ENCODE measurements at regions not wholly inside any gene's neighbourhood (a gene's known extent, or its start where the extent isn't known, plus 50 kb on each side); places are given as distances from the start of the nearest gene placed in this dataset.

DNA sequence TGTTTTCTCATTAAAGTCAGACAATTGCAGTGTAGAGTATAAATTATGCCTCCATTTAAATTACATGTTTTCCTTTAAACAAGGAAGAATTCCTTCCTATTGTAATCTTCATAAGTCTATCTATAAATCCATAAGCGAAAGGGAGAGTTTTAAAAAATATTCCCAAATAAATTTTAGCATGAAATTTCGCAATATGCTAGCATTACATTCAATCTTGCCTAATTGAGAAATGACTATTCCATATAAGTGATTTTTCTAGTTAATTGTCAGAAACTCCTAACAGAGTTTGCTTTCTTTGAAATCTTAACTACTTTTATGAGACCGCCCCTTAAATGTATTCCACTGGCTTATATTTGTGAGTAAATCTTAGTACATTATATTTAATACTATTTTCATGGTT lies 133.1 kb upstream of the CRIM1 start:
- Mint-ChIP-seq H3K27ac (ENCODE audit: unreplicated experiment) (no peak overlapping the region), H3K27me3 (ENCODE audit: low read depth, unreplicated experiment) (no peaks in the 10 kb centered on the region), H3K36me3 (ENCODE audit: low read depth, unreplicated experiment) (no peaks in the 10 kb centered on the region), H3K4me3 (ENCODE audit: unreplicated experiment) (no peak overlapping the region), H3K4me1 (ENCODE audit: low read depth, unreplicated experiment) (no peaks in the 10 kb centered on the region), H3K9me3 (ENCODE audit: unreplicated experiment) (peaks cover 3% of the 10 kb centered on the region)
- Histone ChIP-seq H3K27me3 (ENCODE audit: insufficient read depth, low read length) (no peaks in the 10 kb centered on the region), H3K9me3 (ENCODE audit: insufficient read depth, low read depth, low read length) (no peaks in the 10 kb centered on the region), H3K4me1 (ENCODE audit: insufficient read depth, low read length) (no peaks in the 10 kb centered on the region), H3K36me3 (ENCODE audit: insufficient read depth, low read length) (no peaks in the 10 kb centered on the region), H2AFZ (ENCODE audit: low read depth, low read length) (no peak overlapping the region), H3K9ac (ENCODE audit: low read length) (no peak overlapping the region), H3K79me2 (ENCODE audit: insufficient read depth, low read length) (no peaks in the 10 kb centered on the region), H4K20me1 (ENCODE audit: insufficient read depth, low read length) (no peaks in the 10 kb centered on the region), H3K4me2 (ENCODE audit: low read length) (no peak overlapping the region), H3K4me3 (ENCODE audit: insufficient read depth, low read depth, low read length) (no peak overlapping the region), H3K27ac (ENCODE audit: low read depth, low read length) (no peak overlapping the region)
- no peak for TF ChIP-seq EZH2 (IDR thresholded peaks at IDR 0.05; ENCODE audit: insufficient read depth, low read length)
- TF ChIP-seq, protein P1, sequence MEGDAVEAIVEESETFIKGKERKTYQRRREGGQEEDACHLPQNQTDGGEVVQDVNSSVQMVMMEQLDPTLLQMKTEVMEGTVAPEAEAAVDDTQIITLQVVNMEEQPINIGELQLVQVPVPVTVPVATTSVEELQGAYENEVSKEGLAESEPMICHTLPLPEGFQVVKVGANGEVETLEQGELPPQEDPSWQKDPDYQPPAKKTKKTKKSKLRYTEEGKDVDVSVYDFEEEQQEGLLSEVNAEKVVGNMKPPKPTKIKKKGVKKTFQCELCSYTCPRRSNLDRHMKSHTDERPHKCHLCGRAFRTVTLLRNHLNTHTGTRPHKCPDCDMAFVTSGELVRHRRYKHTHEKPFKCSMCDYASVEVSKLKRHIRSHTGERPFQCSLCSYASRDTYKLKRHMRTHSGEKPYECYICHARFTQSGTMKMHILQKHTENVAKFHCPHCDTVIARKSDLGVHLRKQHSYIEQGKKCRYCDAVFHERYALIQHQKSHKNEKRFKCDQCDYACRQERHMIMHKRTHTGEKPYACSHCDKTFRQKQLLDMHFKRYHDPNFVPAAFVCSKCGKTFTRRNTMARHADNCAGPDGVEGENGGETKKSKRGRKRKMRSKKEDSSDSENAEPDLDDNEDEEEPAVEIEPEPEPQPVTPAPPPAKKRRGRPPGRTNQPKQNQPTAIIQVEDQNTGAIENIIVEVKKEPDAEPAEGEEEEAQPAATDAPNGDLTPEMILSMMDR (IDR thresholded peaks at IDR 0.05; ENCODE audit: insufficient read depth, low read depth, low read length), result no peak
- no peak for FAIRE-seq
- DNase-seq (ENCODE audit: low read depth), result no peak

DNA sequence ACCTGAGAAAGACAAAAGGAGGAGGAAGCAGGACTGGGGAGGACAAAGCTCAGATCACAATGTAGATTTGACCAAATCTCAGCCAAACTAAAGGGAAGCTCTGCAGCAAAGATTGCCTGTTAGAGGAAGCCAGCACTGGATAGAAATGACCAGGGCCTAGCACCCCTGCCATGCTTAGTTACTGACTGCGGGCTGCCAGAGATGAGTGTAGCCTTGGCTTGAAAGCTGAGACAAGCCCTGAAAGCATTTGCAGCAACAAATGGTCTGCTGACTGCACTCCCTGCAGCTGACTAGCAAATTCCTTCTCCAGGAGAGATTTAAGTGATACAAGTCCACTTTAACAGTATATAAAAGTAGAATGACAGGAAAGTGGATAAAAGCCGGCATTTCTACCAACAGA lies 140.9 kb upstream of the CRIM1 start:
- Histone ChIP-seq H3K4me1 (ENCODE audit: insufficient read depth, low read length) (no peaks in the 10 kb centered on the region), H2AFZ (ENCODE audit: low read depth, low read length) (no peak overlapping the region), H3K79me2 (ENCODE audit: insufficient read depth, low read length) (no peaks in the 10 kb centered on the region), H4K20me1 (ENCODE audit: insufficient read depth, low read length) (no peaks in the 10 kb centered on the region), H3K27me3 (ENCODE audit: insufficient read depth, low read length) (no peaks in the 10 kb centered on the region), H3K4me3 (ENCODE audit: insufficient read depth, low read depth, low read length) (no peak overlapping the region), H3K9me3 (ENCODE audit: insufficient read depth, low read depth, low read length) (no peaks in the 10 kb centered on the region), H3K9ac (ENCODE audit: low read length) (no peak overlapping the region), H3K27ac (ENCODE audit: low read depth, low read length) (no peak overlapping the region), H3K36me3 (ENCODE audit: insufficient read depth, low read length) (no peaks in the 10 kb centered on the region), H3K4me2 (ENCODE audit: low read length) (no peak overlapping the region)
- TF ChIP-seq EZH2 (IDR thresholded peaks at IDR 0.05; ENCODE audit: insufficient read depth, low read length), result no peak
- TF ChIP-seq, protein P1 (IDR thresholded peaks at IDR 0.05; ENCODE audit: insufficient read depth, low read depth, low read length), result no peak
- H3K4me3 Mint-ChIP-seq (ENCODE audit: unreplicated experiment), result no peak overlapping the region
- FAIRE-seq (no peak), DNase-seq (ENCODE audit: low read depth) (peak; percentile 1)
- no peaks in the 10 kb centered on the region for H3K36me3 Mint-ChIP-seq (ENCODE audit: low read depth, unreplicated experiment)
- H3K27ac Mint-ChIP-seq (ENCODE audit: unreplicated experiment), result no peak overlapping the region
- H3K4me1 Mint-ChIP-seq (ENCODE audit: low read depth, unreplicated experiment), result peaks cover 2% of the 10 kb centered on the region
- H3K27me3 Mint-ChIP-seq (ENCODE audit: low read depth, unreplicated experiment), result no peaks in the 10 kb centered on the region
- H3K9me3 Mint-ChIP-seq (ENCODE audit: unreplicated experiment), result peaks cover 3% of the 10 kb centered on the region

DNA sequence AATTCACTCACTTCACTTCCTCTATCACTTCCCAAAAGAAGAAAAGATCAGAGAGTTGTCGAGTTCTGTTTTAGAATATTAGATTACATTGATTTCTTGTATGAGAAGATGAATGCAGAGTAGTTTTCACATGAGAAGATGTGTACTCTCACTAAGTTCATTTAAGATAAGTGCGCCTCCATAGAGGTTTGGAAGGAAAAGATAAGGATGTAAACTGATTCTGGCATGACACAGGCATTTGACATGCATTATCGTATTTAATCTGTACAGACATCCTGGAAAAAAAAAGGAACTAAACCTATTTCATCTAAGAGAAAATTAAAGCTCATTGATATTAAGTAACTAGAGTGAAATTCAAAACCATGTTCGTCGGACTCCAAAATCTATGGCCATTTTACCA lies 152.2 kb upstream of the CRIM1 start:
- Histone ChIP-seq H3K4me3 (ENCODE audit: insufficient read depth, low read depth, low read length) (no peak overlapping the region), H3K27me3 (ENCODE audit: insufficient read depth, low read length) (no peaks in the 10 kb centered on the region), H3K9me3 (ENCODE audit: insufficient read depth, low read depth, low read length) (peaks cover 3% of the 10 kb centered on the region), H3K79me2 (ENCODE audit: insufficient read depth, low read length) (no peaks in the 10 kb centered on the region), H3K4me2 (ENCODE audit: low read length) (no peak overlapping the region), H3K4me1 (ENCODE audit: insufficient read depth, low read length) (no peaks in the 10 kb centered on the region), H3K36me3 (ENCODE audit: insufficient read depth, low read length) (no peaks in the 10 kb centered on the region), H4K20me1 (ENCODE audit: insufficient read depth, low read length) (no peaks in the 10 kb centered on the region), H2AFZ (ENCODE audit: low read depth, low read length) (no peak overlapping the region), H3K27ac (ENCODE audit: low read depth, low read length) (no peak overlapping the region), H3K9ac (ENCODE audit: low read length) (no peak overlapping the region)
- Mint-ChIP-seq H3K4me1 (ENCODE audit: low read depth, unreplicated experiment) (no peaks in the 10 kb centered on the region), H3K4me3 (ENCODE audit: unreplicated experiment) (no peak overlapping the region), H3K9me3 (ENCODE audit: unreplicated experiment) (no peaks in the 10 kb centered on the region), H3K27me3 (ENCODE audit: low read depth, unreplicated experiment) (no peaks in the 10 kb centered on the region), H3K36me3 (ENCODE audit: low read depth, unreplicated experiment) (no peaks in the 10 kb centered on the region), H3K27ac (ENCODE audit: unreplicated experiment) (no peak overlapping the region)
- no peak for TF ChIP-seq EZH2 (IDR thresholded peaks at IDR 0.05; ENCODE audit: insufficient read depth, low read length)
- TF ChIP-seq, protein P1 (IDR thresholded peaks at IDR 0.05; ENCODE audit: insufficient read depth, low read depth, low read length), result no peak
- DNase-seq (ENCODE audit: low read depth), result no peak
- no peak for FAIRE-seq
